Tibial artery (tissue), 4 donors: ENCODE measurements at regions not wholly inside any gene's neighbourhood (a gene's known extent, or its start where the extent isn't known, plus 50 kb on each side); places are given as distances from the start of the nearest gene placed in this dataset.

Experiments
- DNase-seq, 2 donors: peaks; one replicate each; pipeline ENCODE4 v3.0.0-alpha.2; 2019
- H3K27ac ChIP-seq, 2 donors: fragments of 200-600 bp; sonication (generic) in 1 of 2; 1 replicate in 1 of 2; 2 replicates in 1 of 2; pipeline ENCODE4 v1.5.1; 2018 to 2019; ENCODE audit warnings: mild to moderate bottlenecking in 1 of 2
- H3K27me3 ChIP-seq, 2 donors: fragments of 200-600 bp; sonication (generic) in 1 of 2; one replicate each; pipeline versions ENCODE4 v1.5.1 to v1.6.0; 2016 to 2019
- H3K36me3 ChIP-seq, 3 donors: fragments of 200-600 bp; sonication (generic) in 2 of 3; one replicate each; pipeline ENCODE4 v1.5.1; 2016 to 2019; ENCODE audit warnings: mild to moderate bottlenecking in 2 of 3
- H3K4me1 ChIP-seq, 4 donors: fragments of 200-600 bp; sonication (generic) in 2 of 4; 1 replicate in 3 of 4; 2 replicates in 1 of 4; pipeline ENCODE4 v1.5.1; 2016 to 2019
- H3K4me3 ChIP-seq, 2 donors: fragments of 200-600 bp; sonication (generic) in 1 of 2; 1 replicate in 1 of 2; 2 replicates in 1 of 2; pipeline ENCODE4 v1.5.1; 2018 to 2019; ENCODE audit warnings: mild to moderate bottlenecking in 2 of 2
- H3K9me3 ChIP-seq, 3 donors: fragments of 200-600 bp; sonication (generic) in 1 of 3; one replicate each; pipeline ENCODE4 v1.5.1; 2016 to 2019
- CTCF ChIP-seq, 2 experiments: fragments of 200-600 bp in 1 of 2; fragments of 450-650 bp in 1 of 2; IDR thresholded peaks; one replicate each; pipeline ENCODE4 v1.5.1; 2017 to 2019; ENCODE audit warnings: antibody characterized with exemption in 2 of 2, mild to moderate bottlenecking in 1 of 2, moderate library complexity in 1 of 2
- intact Hi-C: fragments of 100-400 bp; cut with DNase I; formaldehyde crosslinking; loops from one replicate; pipeline ENCODE4 v1.15.0; 2023; ENCODE audit warnings: low total_unique reads

DNA sequence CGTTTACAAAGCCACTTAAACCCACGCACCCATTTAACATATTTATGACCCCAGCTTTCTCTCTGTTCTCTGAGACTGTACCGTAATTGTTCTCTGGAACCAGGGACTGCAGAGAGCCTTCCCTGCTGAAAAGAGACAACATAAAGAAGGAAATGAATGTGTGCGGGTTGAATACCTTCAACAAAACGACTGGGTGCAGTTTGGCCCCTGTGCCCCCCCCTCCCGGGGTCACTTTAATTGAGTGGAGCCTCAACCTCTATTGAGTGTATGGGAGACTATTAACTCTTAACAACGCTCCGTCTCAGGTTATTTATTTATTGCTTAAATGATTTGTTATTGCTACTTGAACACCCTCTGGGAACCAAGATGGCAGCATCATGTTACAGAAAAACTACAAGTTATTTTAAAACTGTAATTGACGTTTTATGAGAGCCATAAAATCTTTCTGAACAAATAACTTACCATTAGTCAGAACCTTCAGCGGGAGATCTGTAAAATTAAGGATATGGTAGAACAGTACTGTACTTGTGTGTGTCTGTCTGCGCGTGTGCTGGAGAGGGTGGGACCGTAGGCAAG, 70.6 kb downstream of the GAS1 start:
- Histone ChIP-seq H3K27ac (no peak overlapping the region), H3K36me3 (no peaks in the 10 kb centered on the region), H3K27me3 (peaks cover 0 to 4% of the 10 kb centered on the region in 2 donors), H3K4me3 (no peak overlapping the region), H3K4me1 (no peaks in the 10 kb centered on the region), H3K9me3 (no peaks in the 10 kb centered on the region)
- intact Hi-C loops, result no loop called here
- no peak for TF ChIP-seq CTCF (IDR thresholded peaks at IDR 0.05)
- DNase-seq, result no peak

GRCh38 chr9:86868616-86869015, 78.7 kb downstream of the GAS1 start:
- H3K27ac ChIP-seq, result no peak overlapping the region
- H3K4me3 ChIP-seq, result no peak overlapping the region
- H3K9me3 ChIP-seq, result no peaks in the 10 kb centered on the region
- no peak for TF ChIP-seq CTCF (IDR thresholded peaks at IDR 0.05)
- intact Hi-C loops, result no loop called here
- H3K27me3 ChIP-seq, result peaks cover 0 to 3% of the 10 kb centered on the region in 2 donors
- H3K4me1 ChIP-seq, result peaks cover 0 to 6% (median 0%) of the 10 kb centered on the region in 4 donors
- DNase-seq, result no peak
- no peaks in the 10 kb centered on the region for H3K36me3 ChIP-seq

DNA sequence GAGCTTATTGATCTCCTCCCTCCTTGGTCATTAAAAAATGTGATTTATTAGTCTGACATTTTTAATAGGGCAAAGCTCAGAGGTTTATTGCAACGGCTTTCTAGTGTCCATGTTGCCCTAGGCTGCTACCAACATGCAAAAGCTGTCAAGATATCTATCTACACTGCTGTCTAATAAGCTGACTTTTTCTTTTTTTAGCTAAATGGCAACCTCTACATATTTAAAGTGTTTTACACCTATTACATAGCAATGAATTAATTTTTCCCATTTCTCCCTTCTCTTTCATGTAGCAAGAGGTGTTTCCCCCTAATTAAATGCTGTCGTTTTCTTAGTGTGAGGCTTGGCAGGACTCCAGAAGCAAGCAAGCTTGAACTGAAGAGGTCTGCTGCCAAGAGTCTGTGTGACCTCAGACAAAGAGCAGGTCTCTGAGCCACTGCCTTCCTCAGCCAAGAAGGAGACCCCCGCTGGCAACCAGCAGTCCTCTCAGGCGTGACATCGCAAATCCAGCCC, 79.4 kb downstream of the GAS1 start:
- H3K4me3 ChIP-seq, result no peak overlapping the region
- intact Hi-C loops, result no loop called here
- no peak for DNase-seq

DNA sequence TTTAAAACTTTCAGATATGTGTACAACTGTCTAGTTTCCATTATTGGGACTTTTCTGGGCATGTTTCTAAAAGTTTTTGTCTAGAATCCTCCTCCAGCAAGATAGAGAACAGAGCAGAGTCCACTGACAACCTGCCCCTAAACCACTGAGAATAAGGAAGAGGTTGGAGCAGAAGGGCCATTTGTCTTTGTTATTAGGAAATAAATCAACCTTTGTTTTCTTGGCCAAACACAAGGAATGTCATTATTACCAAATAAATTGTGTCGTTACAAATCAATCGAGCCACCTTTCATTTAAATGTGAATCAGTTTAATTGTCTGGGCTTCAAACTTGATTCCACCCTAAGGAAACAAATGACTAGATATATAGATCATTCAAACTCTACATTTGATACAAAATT, 81.4 kb downstream of the GAS1 start:
- no peaks in the 10 kb centered on the region for H3K9me3 ChIP-seq
- no peak for TF ChIP-seq CTCF (IDR thresholded peaks at IDR 0.05)
- H3K27me3 ChIP-seq, result peaks cover 0 to 3% of the 10 kb centered on the region in 2 donors
- H3K4me1 ChIP-seq, result peaks cover 0 to 6% (median 0%) of the 10 kb centered on the region in 4 donors
- no peak overlapping the region for H3K4me3 ChIP-seq
- H3K36me3 ChIP-seq, result no peaks in the 10 kb centered on the region
- intact Hi-C loops, result no loop called here
- DNase-seq, result no peak
- no peak overlapping the region for H3K27ac ChIP-seq

More for the DNA sequence above, 79.4 kb downstream of the GAS1 start:
- Histone ChIP-seq H3K27me3 (peaks cover 0 to 3% of the 10 kb centered on the region in 2 donors), H3K36me3 (no peaks in the 10 kb centered on the region), H3K27ac (no peak overlapping the region), H3K9me3 (no peaks in the 10 kb centered on the region), H3K4me1 (peaks cover 0 to 6% (median 0%) of the 10 kb centered on the region in 4 donors)
- TF ChIP-seq CTCF (IDR thresholded peaks at IDR 0.05), result no peak

DNA sequence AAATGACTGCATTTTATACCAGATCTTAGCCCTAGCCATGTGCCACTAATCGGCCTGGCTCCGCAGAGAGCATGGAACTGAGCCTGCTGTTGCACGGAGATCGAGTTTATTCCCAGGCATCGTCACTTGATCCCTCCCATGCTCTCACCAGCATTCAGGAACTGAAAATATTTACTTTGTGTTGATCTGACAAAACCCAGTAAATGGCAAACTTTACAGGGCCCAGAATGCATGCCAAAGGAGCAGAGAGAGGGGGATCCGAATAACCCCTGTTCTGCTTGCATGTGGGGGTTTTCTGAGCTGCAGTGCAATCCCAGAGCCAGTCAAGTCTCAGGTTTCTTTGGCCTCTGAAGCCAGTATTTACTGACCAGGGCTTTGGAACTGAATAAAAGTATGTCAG, 87.3 kb downstream of the GAS1 start:
- no peak for DNase-seq

More for the DNA sequence above, 87.3 kb downstream of the GAS1 start:
- no peak overlapping the region for H3K27ac ChIP-seq
- H3K9me3 ChIP-seq, result no peaks in the 10 kb centered on the region
- H3K4me1 ChIP-seq, result no peaks in the 10 kb centered on the region
- TF ChIP-seq CTCF (IDR thresholded peaks at IDR 0.05), result no peak
- H3K36me3 ChIP-seq, result no peaks in the 10 kb centered on the region
- H3K4me3 ChIP-seq, result no peak overlapping the region
- peaks cover 0 to 3% of the 10 kb centered on the region in 2 donors for H3K27me3 ChIP-seq
- intact Hi-C loops, result no loop called here
